HG03439 (cell line): ENCODE measurements at regions not wholly inside any gene's neighbourhood (a gene's known extent, or its start where the extent isn't known, plus 50 kb on each side); places are given as distances from the start of the nearest gene placed in this dataset.
A peak's percentile ranks its signal among the peaks of the same experiment; 100 is the strongest.
"Not testable (repeated sequence)": the region's sequence is repeated elsewhere in the genome, so short reads cannot be mapped to it uniquely, and the experiment has no call there.

Experiments
- ATAC-seq: cut with Tn5 transposase; IDR thresholded peaks from one replicate; pipeline ENCODE4 v1.9.1; 2021; ENCODE audit warnings: mild to moderate bottlenecking, moderate library complexity; ENCODE audit not compliant: unreplicated experiment

DNA sequence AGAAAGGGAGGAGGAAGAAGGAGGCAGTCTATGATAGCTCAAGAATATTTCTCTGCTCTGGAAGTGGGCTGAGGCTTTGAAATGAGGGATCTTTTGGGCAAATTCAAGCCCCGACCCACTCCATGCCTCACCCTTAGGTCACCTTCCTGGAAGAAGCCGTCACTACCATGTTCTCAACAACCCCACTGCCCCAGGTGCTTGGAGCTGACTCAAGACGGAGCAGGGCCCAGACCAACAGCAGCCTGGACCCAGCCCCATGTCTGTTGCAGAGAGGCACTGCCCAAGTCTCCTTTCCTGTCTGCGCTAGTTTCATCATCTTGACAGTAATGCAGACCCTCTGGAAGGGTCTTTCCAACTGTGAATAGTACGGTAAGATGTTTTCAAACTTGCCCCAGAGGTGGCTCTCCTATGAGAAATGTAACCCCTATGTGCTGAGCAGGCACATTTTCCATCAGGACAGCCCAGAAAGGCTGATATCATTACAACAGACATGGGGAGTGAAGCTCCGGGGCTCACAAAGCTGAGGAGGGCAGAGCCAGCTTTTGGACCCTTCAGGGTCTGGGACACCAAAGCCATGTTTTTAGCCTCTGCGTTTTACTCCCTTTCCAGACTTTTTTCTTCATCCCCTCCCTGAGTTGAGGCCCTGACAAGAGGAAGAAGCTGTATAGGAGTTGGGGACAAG lies 128.2 kb upstream of the LARP1 start:
- ATAC-seq = no peak

DNA sequence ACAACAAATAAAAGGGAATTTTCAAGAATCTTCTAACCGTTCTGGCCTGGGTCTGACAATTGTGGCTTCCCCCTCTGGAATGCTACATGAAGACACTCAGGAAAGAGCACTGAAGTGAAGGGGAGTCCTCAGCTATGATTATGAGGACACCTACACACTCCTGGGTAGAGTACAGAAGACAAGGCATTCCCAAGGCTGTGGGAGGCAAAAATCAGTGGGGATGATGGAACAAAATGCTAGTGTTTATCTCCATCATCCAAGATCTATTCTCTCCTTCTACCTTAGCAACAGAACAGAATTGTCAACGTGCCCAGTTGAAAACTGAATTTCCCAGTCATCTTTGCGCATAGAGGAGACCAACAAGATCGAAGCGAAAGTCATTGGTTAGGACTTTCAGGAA lies 130.1 kb upstream of the LARP1 start:
- no peak for ATAC-seq

DNA sequence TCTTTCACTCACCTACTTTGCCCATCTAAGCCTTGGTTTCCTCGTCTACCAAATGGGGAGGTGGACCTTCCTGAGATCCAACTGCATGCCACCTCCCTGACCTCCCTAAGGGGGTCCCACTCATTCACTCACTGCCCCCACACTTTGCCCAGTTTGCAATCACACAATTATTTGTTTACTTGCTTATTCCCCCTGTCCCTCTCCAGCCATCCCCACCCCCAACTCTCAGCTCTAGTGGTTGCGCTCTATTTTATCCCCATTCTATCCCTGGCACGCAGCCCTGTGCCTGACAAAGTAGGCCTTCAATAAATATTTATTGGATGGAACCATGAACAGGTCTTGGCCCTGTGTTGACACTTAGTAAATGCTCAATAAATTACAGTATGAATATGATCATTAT lies 130.8 kb upstream of the LARP1 start:
- ATAC-seq = no peak

DNA sequence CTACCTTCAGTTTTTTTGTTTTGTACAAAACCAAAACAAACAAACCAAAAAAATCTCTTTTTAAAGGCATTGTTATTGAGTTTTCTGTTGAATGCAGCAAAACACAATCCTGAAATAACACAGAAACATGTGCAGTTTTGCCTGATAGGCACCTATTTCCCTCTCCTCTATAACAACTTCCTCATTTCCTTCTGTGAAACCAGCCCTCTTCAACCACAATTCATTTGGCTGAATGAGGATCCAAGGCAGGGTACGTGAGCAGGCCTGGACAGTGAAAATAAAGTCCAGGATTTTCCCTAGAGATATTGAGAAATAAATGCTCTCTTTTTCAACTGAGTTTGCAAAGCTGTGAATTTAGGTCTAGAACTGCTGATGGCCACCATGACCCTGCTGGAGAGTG lies 134.8 kb upstream of the LARP1 start:
- ATAC-seq = no peak

DNA sequence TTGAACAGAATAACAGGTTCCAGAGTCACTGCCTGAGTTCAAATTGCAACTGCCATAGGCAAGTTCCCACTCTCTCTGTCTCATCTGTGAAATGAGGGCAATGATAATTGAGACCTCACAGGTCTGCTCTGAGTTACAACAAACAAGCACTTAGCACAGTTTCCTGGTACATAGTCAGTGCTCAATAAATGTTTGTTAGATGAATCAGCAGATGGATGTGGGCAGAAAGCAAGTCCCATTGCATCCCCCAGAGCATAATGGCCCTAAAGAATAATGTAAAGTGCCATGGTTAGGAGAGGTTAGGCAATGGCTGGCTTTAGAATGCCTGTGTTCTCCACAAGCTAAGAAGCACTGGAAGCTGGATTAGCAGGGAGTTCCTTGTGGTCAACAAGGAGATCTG lies 136.5 kb upstream of the LARP1 start:
- ATAC-seq = no peak

DNA sequence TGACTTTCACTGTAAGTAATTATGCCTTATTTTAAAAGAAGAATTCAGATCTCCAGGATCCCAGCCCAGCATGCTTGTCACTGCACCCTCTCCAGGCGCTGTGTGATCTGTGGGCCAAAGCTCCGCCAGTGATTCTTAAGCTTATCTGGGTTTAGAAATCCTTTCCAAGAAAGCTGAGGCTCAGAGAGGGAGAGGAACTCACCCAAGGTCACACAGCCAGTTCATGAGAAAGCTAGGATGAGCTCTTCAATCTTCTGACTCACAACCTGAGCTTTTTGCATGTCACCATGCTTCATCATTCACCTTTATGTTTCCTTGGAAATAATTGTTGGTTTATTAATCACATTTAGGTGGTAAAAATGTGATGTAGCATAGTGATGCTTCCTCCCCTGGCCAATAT lies 136.6 kb upstream of the HAND1 start:
- no peak for ATAC-seq

DNA sequence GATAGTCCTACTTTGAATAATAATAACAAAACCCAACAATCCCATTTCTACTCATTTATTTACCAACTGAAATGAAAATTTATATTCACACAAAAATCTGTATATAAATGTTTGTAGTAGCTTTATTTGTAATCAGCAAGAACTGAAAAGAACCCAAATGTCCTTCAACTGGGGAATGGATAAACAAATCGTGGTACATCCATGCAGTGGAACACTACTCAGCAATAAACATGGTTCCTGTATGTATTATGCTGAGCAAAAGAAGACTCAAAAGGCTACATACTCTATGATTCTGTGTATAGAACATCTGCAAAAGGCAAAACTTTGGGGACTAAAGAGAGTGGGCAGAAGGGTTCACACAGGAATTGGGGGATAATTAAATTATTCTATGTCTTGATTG lies 136.1 kb upstream of the HAND1 start:
- ATAC-seq = no peak

DNA sequence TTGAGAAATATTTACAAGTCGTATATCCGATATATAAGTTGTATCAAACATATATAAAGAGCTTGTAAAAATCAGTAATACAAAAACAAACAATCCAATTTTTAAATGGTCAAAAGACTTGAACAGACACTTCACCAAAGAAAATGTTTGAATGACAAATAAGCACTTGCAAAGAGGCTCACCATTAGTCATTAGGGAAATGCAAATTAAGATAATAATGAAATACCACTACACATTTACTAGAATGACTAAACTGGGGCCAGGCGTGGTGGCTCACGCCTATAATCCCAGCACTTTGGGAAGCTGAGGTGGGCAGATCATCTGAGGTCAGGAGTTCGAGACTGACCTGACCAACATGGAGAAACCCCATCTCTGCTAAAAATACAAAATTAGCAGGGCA lies 134.6 kb upstream of the HAND1 start:
- no peak for ATAC-seq

DNA sequence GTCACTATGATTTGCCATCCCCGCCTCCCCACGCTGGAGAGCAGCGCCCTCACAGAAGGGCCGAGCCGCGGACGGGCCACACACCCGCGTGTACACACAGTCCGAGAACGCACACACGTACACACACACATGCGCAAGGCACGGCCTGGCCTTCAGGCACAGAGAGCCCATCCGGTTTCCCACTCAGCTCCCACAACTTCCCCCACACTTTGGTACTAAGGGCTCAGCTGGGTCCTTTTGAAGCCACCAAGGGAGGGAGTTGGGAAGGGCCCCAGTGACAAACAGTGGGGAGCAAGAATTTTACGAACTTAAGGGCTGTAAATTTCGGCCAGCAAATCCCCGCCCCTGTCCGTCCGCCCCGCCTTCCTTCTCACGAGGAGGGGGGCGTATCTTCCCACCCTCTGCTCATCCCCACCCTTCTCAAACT lies 133.3 kb upstream of the HAND1 start:
- no peak for ATAC-seq

DNA sequence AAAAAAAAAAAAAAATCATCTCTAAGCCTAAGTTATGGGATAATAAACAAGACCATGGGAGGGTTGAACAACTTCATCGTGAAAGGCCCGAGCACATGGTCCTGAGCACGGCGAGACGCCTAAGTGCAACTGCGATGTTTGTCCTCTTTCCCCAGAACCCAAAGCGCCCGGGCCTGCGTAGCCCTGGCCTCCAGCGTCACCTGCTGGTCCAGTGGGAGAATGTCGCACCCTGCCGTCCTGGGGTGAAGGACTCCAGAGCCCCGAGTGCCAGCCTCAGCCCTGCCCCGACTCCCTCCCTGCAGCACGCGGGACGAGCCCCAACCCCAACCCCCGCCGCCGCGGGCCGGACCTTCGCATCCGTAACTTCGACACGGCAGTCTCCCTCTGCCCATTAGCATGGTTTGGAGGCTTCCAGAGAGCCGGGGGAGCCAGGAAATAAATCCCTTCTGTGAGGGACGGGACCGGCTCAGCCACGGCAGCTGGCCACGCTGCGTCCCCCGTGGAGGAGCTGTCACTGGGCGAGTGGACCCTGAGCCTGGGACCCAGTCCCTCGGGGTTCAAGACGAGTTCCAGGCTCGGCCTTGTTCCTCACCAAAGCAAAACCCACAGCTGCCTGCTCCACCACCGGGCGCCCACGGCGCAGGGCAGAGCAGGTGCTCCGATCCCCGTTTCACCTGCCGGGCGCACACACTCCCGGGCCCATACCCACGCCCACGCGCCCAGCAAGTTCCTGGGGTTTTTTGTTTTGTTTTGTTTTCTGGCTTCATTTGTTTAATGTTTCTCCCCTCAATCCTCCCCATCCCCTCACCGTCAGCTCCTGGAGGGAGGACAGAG lies 132.5 kb upstream of the HAND1 start:
- ATAC-seq = peak; percentile 94

DNA sequence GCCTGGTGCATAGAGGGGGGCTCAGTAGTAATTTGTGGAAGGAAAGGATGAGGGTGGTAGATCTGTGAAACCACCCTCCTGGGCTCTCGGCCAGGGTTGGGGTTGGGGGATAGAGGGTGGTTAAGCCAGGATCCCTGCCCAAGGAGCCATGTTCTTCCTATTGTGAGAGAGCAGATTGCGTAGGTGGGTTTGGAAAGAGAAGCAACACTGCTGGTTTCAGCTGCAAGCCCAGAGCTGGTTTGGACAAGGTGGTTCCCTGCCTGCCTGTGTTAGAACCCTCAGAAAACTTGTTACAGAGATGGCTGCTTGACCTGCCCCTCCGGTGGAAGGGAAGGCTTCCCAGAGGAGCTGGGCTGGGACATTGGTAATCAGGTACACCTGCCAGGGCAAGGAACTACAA lies 131.2 kb upstream of the HAND1 start:
- no peak for ATAC-seq

DNA sequence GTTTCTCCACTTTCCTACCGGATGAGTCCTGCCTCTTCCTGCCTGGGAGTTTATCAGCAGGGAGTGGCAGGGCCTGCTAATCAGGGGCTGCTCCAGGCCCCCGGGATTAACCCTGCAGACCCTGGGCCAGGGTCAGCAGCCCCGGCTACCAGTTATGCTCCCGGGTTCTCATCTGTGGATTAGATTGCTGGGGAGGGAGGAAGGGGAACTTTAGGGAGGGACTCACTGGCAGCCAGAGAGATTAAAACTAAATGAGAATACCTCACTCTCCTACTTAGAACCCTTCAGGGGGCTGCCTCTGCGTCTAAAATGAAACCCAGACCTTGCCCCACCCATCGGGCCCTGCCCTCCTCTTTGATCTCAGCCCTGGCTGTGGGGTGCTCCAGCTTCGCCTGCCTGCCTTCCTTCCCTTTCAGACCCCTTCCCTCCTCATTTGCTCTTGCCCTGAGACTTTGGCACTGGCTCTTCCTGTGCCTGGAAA lies 130.5 kb upstream of the HAND1 start:
- no peak for ATAC-seq

DNA sequence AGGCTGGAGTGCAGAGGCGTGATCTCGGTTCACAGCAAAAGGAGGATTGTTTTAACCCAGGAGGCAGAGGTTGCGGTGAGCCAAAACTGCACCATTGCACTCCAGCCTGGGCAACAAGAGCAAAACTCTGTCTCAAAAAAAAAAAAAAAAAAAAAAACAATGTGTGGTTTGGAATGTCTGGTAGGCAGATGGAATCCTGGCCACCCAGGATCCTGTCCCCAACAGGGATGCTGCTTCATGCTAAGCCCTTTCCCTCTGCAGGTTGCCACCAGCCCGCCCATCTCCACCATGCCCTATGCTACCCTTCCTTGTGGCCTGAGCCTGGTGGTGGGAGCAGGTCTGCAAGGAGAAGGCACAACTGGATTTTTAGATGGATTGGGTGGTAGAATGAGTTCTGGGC lies 129.7 kb upstream of the HAND1 start:
- no peak for ATAC-seq

DNA sequence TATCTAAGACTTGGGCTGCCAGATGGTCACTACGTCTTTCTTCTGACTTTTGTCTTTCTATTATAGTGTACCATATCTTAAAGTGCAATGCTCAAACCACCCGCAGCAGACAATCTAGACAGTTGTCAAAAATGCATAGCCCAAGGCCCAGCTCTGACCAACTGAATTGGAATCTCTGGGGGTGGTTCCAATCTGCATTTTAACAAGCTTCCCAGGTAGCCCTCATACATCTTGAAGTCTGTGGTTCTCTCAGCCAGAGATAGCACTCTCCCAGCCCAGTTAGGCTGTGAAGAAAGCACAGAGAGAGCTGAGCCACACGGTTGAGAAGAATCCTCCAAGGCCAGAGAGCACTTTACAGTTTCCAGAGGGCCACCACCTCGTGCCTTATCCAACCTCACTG lies 128.2 kb upstream of the HAND1 start:
- no peak for ATAC-seq

DNA sequence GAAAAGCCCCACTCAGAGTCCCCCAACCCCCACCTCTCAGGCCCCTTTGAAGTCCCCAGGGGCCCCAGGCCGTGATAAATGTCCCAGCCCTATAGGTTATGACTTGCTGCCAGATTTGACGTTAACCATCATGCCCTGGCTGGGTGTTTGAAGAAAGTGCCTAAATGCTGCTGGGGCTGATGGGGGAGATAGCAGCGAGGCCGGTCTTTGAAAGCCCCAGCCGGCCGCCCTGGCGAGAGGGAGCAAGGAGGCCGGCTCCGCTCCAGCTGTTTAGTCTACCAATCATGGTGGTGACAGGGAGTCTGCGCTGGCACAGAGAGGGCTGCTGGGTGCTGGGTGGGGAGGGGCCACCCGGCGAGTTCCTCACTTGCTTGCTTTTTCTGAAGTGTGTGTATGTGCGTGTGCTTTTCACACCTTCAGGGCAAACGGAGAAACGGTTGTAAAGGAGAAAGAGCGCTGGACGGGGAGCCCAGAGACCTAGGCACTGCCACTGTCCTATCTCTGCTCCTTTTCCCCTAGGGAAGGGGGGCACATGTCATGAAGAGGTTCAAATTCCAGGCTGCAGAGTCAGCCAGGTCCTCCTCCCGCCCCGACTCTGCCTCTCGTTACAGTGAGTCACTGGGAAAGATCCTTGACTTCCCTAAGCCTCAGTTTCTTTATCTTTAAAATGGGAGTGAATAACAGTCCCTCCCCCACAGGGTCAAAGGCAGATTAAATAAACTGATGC lies 126.1 kb upstream of the HAND1 start:
- ATAC-seq = no peak

DNA sequence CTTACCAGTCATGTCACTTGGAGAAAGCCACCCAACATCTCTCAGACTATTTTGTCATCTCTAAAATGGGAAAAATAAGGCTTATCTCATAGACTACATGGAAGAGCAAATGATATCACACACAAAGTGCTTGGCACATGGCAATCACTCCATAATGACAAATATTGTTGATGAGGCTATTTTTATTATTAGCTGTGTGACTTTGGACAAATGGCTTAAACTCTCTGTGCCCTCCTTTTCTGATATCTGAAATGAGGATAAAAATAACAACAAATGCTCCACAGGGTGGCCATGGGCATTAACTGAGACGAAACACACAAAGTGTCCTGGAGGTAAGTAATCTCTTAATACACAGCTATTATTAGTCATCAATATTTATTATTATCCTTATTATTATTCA lies 125.5 kb upstream of the HAND1 start:
- ATAC-seq = no peak

DNA sequence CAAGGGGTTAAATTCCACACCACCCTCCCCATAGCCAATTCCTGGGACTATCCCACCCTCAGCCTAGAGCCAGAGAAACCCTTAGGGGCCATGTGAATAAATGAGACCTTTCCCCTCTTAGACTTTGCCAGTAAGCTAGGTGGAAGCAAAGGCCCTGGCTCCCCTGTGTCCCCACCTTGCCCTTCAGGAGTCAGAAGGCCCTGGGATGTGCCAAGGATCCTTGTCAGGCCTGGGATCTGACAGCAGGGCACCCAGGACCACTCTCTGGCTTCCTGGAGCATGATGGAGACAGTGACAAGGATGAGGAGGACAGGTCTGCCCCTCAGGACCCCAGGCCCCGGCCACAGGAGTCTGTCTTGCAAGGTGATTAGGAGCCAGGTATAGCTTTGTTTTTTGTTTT lies 125.0 kb upstream of the HAND1 start:
- ATAC-seq = no peak

DNA sequence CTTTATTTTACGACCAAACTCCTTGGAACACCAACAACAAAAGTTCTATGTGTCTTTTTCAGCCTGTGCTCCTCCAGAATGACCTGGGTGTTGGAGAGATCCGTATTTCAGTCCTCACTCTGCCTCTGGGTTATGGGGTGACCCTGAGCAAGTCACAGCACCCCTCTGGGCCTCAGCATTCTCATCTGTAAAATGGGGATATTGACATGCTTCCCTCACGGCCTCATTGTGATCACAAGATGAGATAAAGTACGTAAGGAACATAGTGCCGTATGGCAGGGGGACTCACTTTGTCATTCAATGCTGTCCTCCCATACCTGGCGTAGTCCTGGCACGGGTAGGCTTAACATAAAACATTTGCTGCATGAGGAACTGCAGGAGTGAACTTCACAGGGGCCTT lies 123.0 kb upstream of the HAND1 start:
- ATAC-seq = no peak

DNA sequence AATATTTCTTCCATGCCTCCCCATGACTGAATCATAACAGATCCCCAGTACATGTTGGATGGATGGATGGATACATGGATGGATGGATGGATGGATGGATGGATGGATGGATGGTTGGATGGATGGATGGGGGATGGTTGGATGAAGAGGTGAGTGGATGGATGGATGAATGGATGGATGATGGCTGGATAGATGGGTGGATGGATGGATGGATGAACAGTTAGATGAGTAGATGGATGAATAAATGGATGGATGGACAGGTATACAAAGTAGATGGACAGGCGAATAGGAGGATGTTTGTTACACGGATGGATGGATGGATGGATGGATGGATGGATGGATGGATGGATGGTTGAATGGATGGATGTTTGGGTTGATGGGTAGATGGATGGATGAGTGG lies 120.0 kb upstream of the HAND1 start:
- ATAC-seq = no peak

DNA sequence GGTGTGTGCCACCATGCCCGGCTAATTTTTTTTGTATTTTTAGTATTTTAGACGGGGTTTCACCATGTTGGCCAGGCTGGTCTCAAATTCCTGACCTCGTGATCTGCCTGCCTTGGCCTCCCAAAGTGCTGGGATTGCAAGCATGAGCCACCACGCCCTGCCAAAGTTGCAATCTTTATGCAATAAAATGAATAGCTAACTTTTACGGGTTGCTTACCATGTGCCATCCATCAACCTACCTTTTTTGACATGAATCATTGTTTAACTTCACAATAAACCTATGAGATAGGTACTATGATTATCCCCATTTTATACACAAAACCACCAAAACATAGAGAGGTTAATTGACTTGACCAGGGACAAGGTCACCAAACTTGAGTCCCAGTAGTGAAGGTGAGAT lies 118.8 kb upstream of the HAND1 start:
- not testable (repeated sequence) for ATAC-seq

DNA sequence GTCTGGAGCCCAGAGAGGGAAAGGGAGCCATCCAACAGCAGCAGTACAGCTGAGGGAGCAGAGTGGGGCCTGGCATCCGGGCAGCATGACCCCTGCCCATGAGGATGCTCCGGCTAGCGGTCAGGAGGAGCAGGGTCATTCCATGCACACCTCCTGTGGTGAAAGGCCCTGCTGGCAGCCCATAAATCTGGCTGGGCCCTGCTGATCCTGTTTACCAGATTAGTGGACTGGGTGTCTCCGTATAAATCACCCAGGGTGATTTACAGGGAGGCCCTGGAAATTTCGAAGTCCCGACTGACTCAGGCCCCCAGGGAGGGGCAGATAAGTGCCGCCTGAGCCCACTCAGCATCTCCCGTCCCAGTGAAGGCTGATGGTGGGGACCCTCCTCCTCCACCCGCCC lies 117.6 kb upstream of the HAND1 start:
- no peak for ATAC-seq

DNA sequence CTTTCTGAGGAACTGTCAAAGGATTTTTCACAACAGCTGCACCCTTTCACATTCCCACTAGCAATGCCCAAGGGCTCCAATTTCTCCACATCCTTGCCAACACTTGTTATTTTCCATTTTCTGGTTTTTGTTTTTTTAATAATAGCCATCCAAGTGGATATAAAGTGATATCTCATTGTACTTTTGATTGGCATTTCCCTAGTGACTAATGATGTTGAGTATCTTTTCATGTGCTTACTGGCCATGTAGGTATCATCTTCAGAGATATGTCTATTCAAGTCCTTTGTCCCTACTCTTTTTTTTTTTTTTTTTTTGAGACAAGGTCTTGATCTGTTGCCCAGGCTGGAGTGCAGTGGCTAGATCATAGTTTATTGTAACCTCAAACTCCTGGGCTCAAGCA lies 115.8 kb upstream of the HAND1 start:
- no peak for ATAC-seq
